ENCODE measurements at regions not wholly inside any gene's neighbourhood (a gene's known extent, or its start where the extent isn't known, plus 50 kb on each side); places are given as distances from the start of the nearest gene placed in this dataset.

DNA sequence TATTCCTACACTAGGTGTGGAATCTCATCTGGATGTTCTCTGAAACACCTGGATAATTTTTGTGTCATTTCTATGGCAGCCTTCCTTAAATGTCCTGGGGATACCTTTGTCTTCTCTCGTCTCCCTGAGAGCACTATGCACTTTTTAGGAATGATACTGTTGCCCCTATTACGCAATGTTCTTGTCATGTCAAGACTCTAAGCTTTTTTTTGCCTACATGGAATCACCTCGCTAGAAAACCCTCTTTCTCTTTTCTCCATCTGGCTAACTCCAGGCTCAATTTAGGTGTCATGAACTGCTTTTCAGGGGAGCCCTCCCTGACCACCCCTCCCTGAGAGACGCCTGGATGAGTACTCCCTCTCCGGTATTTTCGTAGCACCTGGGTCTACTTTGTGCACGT lies 81.3 kb downstream of the SOX2 start:
- CTCF ChIA-PET = no interaction called here
- TF ChIP-seq SIN3A (IDR thresholded peaks at IDR 0.05; ENCODE audit: borderline replicate concordance, low read depth, low read length) = no peak
- no peak for TF ChIP-seq CTCF (IDR thresholded peaks at IDR 0.05)
- TF ChIP-seq RAD21 (IDR thresholded peaks at IDR 0.05; ENCODE audit: low read length) = no peak
- no peak for TF ChIP-seq GABPA (IDR thresholded peaks at IDR 0.05; ENCODE audit: low read depth)
- H3K9me3 ChIP-seq = no peaks in the 10 kb centered on the region
- H3K79me2 ChIP-seq (ENCODE audit: insufficient read depth) = no peaks in the 10 kb centered on the region
- DNase-seq = no peak
- H3K4me2 ChIP-seq = no peak overlapping the region
- no peak overlapping the region for H2AFZ ChIP-seq (ENCODE audit: low read depth)
- H3K4me3 ChIP-seq (ENCODE audit: low read depth in 2 of 2, low read length in 1 of 2) = no peak overlapping the region
- H3K36me3 ChIP-seq (replicated peaks in 1 of 2; ENCODE audit: control insufficient read depth in 1 of 2, insufficient read depth in 2 of 2, low read length in 1 of 2) = no peaks in the 10 kb centered on the region
- no peaks in the 10 kb centered on the region for H3F3A ChIP-seq (replicated peaks; ENCODE audit: insufficient read depth)
- no peaks in the 10 kb centered on the region; a peak in 1 of 4 replicates for H3K4me1 ChIP-seq (ENCODE audit: control insufficient read depth in 1 of 2, insufficient read depth in 2 of 2, low read depth in 1 of 2, low read length in 1 of 2)
- H3K27ac ChIP-seq (ENCODE audit: low read depth in 2 of 2, low read length in 1 of 2) = no peak overlapping the region
- 68% methylated on average over 7 of the region's 7 CpGs for WGBS (ENCODE audit: low lambda C conversion rate)
- no peaks in the 10 kb centered on the region for H3K27me3 ChIP-seq (ENCODE audit: insufficient read depth)
- POLR2A ChIA-PET = no interaction called here
- H3K9ac ChIP-seq = no peak overlapping the region
- no peaks in the 10 kb centered on the region for H4K20me1 ChIP-seq (ENCODE audit: insufficient read depth)
- no peaks in the 10 kb centered on the region for H3K9me2 ChIP-seq

GRCh38 chr3:181794011-181794790 lies 82.5 kb downstream of the SOX2 start:
- Histone ChIP-seq H3K9me2 (no peaks in the 10 kb centered on the region), H3K4me2 (no peak overlapping the region)
- TF ChIP-seq JUND (IDR thresholded peaks at IDR 0.05) = no peak
- TF ChIP-seq USF1 (IDR thresholded peaks at IDR 0.05; ENCODE audit: borderline replicate concordance, low read depth) = no peak
- no peak for TF ChIP-seq EZH2phosphoT487 (IDR thresholded peaks at IDR 0.05; ENCODE audit: borderline replicate concordance, low read depth)
- no peak for TF ChIP-seq TEAD4 (IDR thresholded peaks at IDR 0.05; ENCODE audit: borderline replicate concordance, insufficient read depth)
- no peak for TF ChIP-seq PBX3 (IDR thresholded peaks at IDR 0.05)

More at GRCh38 chr3:181794011-181794790, 82.5 kb downstream of the SOX2 start:
- Histone ChIP-seq H2AFZ (ENCODE audit: low read depth) (no peak overlapping the region), H3K27ac (ENCODE audit: low read depth in 2 of 2, low read length in 1 of 2) (no peak overlapping the region), H4K20me1 (ENCODE audit: insufficient read depth) (no peaks in the 10 kb centered on the region), H3K36me3 (replicated peaks in 1 of 2; ENCODE audit: control insufficient read depth in 1 of 2, insufficient read depth in 2 of 2, low read length in 1 of 2) (no peaks in the 10 kb centered on the region), H3K4me1 (ENCODE audit: control insufficient read depth in 1 of 2, insufficient read depth in 2 of 2, low read depth in 1 of 2, low read length in 1 of 2) (no peaks in the 10 kb centered on the region), H3F3A (replicated peaks; ENCODE audit: insufficient read depth) (no peaks in the 10 kb centered on the region), H3K4me3 (ENCODE audit: low read depth in 2 of 2, low read length in 1 of 2) (no peak overlapping the region), H3K27me3 (ENCODE audit: insufficient read depth) (no peaks in the 10 kb centered on the region), H3K79me2 (ENCODE audit: insufficient read depth) (no peaks in the 10 kb centered on the region), H3K9ac (no peak overlapping the region), H3K9me3 (no peaks in the 10 kb centered on the region)
- ChIA-PET CTCF (no interaction called here), POLR2A (no interaction called here)
- no peak for DNase-seq
- WGBS (ENCODE audit: low lambda C conversion rate) = 37% methylated on average over 4 of the region's 4 CpGs

Measured in SK-N-SH (cell line).